Fibroblast of skin of right quadriceps (primary cell): ENCODE measurements at regions not wholly inside any gene's neighbourhood (a gene's known extent, or its start where the extent isn't known, plus 50 kb on each side); places are given as distances from the start of the nearest gene placed in this dataset.

Experiments
- DNase-seq: peaks from one replicate; pipeline ENCODE4 v3.0.0-alpha.2; 2013

GRCh38 chr1:98813738-98814309, 152.3 kb downstream of the SNX7 start:
- DNase-seq = no peak

GRCh38 chr1:98817821-98818220, 156.3 kb downstream of the SNX7 start:
- DNase-seq = no peak

- no peak for DNase-seq
Observed at GRCh38 chr1:98821379-98821778, 159.9 kb downstream of the SNX7 start.

- no peak for DNase-seq
Observed at GRCh38 chr1:98824736-98825135, 163.2 kb downstream of the SNX7 start.

GRCh38 chr1:98827041-98827440, 165.5 kb downstream of the SNX7 start:
- DNase-seq = no peak

- peak; percentile 37 for DNase-seq
Observed at GRCh38 chr1:98839840-98840239, 164.8 kb downstream of the PLPPR5 start.
